GM12878 (cell line): ENCODE measurements at regions not wholly inside any gene's neighbourhood (a gene's known extent, or its start where the extent isn't known, plus 50 kb on each side); places are given as distances from the start of the nearest gene placed in this dataset.

Source experiments
- ATAC-seq: fragments of 200-7000 bp; cut with Tn5 transposase; 3 replicates; pipeline ENCODE4 v1.9.1; 2020; ENCODE audit warnings: mild to moderate bottlenecking, moderate library complexity
- BruUV-seq: library from RNA; stranded (reverse); fragments of 400-500 nt; replicated peaks from 2 replicates; lab custom pipeline; 2021; lab: Mats Ljungman, UMichigan
- CTCF ChIA-PET: fragments of 300-600 bp; sonication (Branson Sonifier 250); formaldehyde crosslinking; extraction: SDS; loops from one replicate; lab custom pipeline; 2021; ENCODE audit warnings: inconsistent platforms; lab: Yijun Ruan, JAX
- POLR2A ChIA-PET: fragments of 350-600 bp; formaldehyde crosslinking; extraction: SDS; loops from one replicate; lab custom pipeline; 2021; ENCODE audit warnings: inconsistent platforms; lab: Charles Lee
- RAD21 ChIA-PET: fragments of 300-600 bp; sonication (Branson Sonifier 250); formaldehyde crosslinking; loops from one replicate; lab custom pipeline; 2023; ENCODE audit warnings: antibody characterized with exemption; ENCODE audit not compliant: unreplicated experiment; lab: Charles Lee
- SMC1A ChIA-PET: fragments of 300-600 bp; sonication (Branson Sonifier 250); formaldehyde crosslinking; loops from one replicate; lab custom pipeline; 2023; ENCODE audit not compliant: unreplicated experiment, uncharacterized antibody; lab: Charles Lee
- DNase-seq: peaks from one replicate; pipeline ENCODE4 v3.0.0-alpha.2; 2011; ENCODE audit warnings: low read depth, low spot score
- FAIRE-seq: peaks from 3 replicates; lab custom pipeline; 2011; peaks lifted over from hg19 to GRCh38; lab: Jason Lieb, UNC
- H2AFZ ChIP-seq: 2 replicates; pipeline ENCODE4 v1.6.0; 2011; ENCODE audit warnings: low read depth, low read length, control low read depth; ENCODE audit not compliant: control insufficient read depth
- H3K27ac ChIP-seq: 2 replicates; pipeline ENCODE4 v1.5.1; 2011; ENCODE audit warnings: control low read depth; ENCODE audit not compliant: control insufficient read depth, insufficient read depth
- H3K27me3 ChIP-seq, 2 experiments: replicated peaks in 1 of 2; 2 replicates each; pipeline versions ENCODE4 v1.6.0 to v1.6.1; 2011; ENCODE audit warnings: low read length in 1 of 2; ENCODE audit not compliant: control insufficient read depth in 2 of 2, insufficient read depth in 2 of 2
- H3K36me3 ChIP-seq, 2 experiments: 2 replicates each; pipeline ENCODE4 v1.5.1; 2011; ENCODE audit warnings: low read length in 1 of 2; ENCODE audit not compliant: control insufficient read depth in 2 of 2, insufficient read depth in 2 of 2
- H3K4me1 ChIP-seq: 2 replicates; pipeline ENCODE4 v1.6.1; 2011; ENCODE audit warnings: mild to moderate bottlenecking, low read length, moderate library complexity, mixed read lengths; ENCODE audit not compliant: control insufficient read depth, insufficient read depth
- H3K4me2 ChIP-seq: 2 replicates; pipeline ENCODE4 v1.6.0; 2011; ENCODE audit warnings: control low read depth; ENCODE audit not compliant: control insufficient read depth, insufficient read depth
- H3K4me3 ChIP-seq: fragments of 200-600 bp; sonication (generic); 2 replicates; pipeline ENCODE4 v1.5.1; 2016
- H3K79me2 ChIP-seq: 2 replicates; pipeline ENCODE4 v1.6.0; 2011; ENCODE audit warnings: low read length; ENCODE audit not compliant: control insufficient read depth, insufficient read depth
- H3K9ac ChIP-seq: 2 replicates; pipeline ENCODE4 v1.8.0; 2011; ENCODE audit warnings: low read length, control low read depth, mixed read lengths; ENCODE audit not compliant: control insufficient read depth, insufficient read depth
- H3K9me3 ChIP-seq: replicated peaks from 3 replicates; pipeline ENCODE4 v1.5.1; 2011; ENCODE audit warnings: mild to moderate bottlenecking, low read length; ENCODE audit not compliant: control insufficient read depth, insufficient read depth
- H4K20me1 ChIP-seq: 2 replicates; pipeline ENCODE4 v1.6.0; 2011; ENCODE audit not compliant: control insufficient read depth, insufficient read depth
- ATF7 ChIP-seq: fragments of 450-650 bp; IDR thresholded peaks from 2 replicates; pipeline ENCODE4 v1.6.1; 2016; ENCODE audit warnings: low read depth, mild to moderate bottlenecking
- BCL3 ChIP-seq: IDR thresholded peaks from 2 replicates; pipeline ENCODE4 v1.6.1; 2011; ENCODE audit warnings: borderline replicate concordance, low read depth, mild to moderate bottlenecking, moderate library complexity, low read length; ENCODE audit not compliant: insufficient read depth, poor library complexity, severe bottlenecking
- EED ChIP-seq: sonication (generic); IDR thresholded peaks from 2 replicates; pipeline ENCODE4 v1.6.1; 2016; ENCODE audit warnings: antibody characterized with exemption, low read depth
- EZH2 ChIP-seq: IDR thresholded peaks from 2 replicates; pipeline ENCODE4 v1.6.1; 2012; ENCODE audit warnings: low read depth, mild to moderate bottlenecking, control low read depth, inconsistent platforms, low read length, borderline replicate concordance; ENCODE audit not compliant: control insufficient read depth
- FOS ChIP-seq: IDR thresholded peaks from 3 replicates; pipeline ENCODE4 v1.6.1; 2011; ENCODE audit warnings: borderline replicate concordance; ENCODE audit not compliant: insufficient read length; ENCODE audit errors: extremely low read depth
- HDAC2 ChIP-seq: fragments of 200-600 bp; sonication (generic); IDR thresholded peaks from 2 replicates; pipeline ENCODE4 v1.6.1; 2017
- NRF1 ChIP-seq: conservative IDR thresholded peaks from 2 replicates; pipeline ENCODE4 v1.6.1; 2011; ENCODE audit warnings: mild to moderate bottlenecking, low read depth, low read length, improper control_type of control experiment
- POLR2AphosphoS5 ChIP-seq: IDR thresholded peaks from 2 replicates; pipeline ENCODE4 v1.6.1; 2011; ENCODE audit warnings: mild to moderate bottlenecking, low read length, inconsistent platforms
- RAD21 ChIP-seq: IDR thresholded peaks from 2 replicates; pipeline ENCODE4 v1.6.1; 2011; ENCODE audit warnings: mild to moderate bottlenecking, low read depth, low read length, moderate library complexity; ENCODE audit not compliant: insufficient read depth
- SMAD1 ChIP-seq: fragments of 450-650 bp; IDR thresholded peaks from 2 replicates; pipeline ENCODE4 v1.6.1; 2018; ENCODE audit warnings: mild to moderate bottlenecking, low read depth; ENCODE audit not compliant: partially characterized antibody
- STAT3 ChIP-seq: IDR thresholded peaks from 2 replicates; pipeline ENCODE4 v1.6.1; 2011; ENCODE audit warnings: low read depth, low read length, improper control_type of control experiment
- SUZ12 ChIP-seq: fragments of 200-600 bp; sonication (generic); IDR thresholded peaks from one replicate; pipeline ENCODE4 v1.6.1; 2018; ENCODE audit warnings: antibody characterized with exemption, mild to moderate bottlenecking; ENCODE audit not compliant: unreplicated experiment
- ZBED1 ChIP-seq: IDR thresholded peaks from 2 replicates; pipeline ENCODE4 v1.6.1; 2016; ENCODE audit warnings: borderline replicate concordance
- ZNF24 ChIP-seq: fragments of 450-650 bp; IDR thresholded peaks from 2 replicates; pipeline ENCODE4 v1.6.1; 2017; ENCODE audit warnings: antibody characterized with exemption, mild to moderate bottlenecking
- ZNF622 ChIP-seq: fragments of 450-650 bp; IDR thresholded peaks from 2 replicates; pipeline ENCODE4 v1.6.1; 2017; ENCODE audit warnings: mild to moderate bottlenecking, inconsistent platforms
- WGBS: methylation state at CpG from one replicate; pipeline ENCODE4 v1.1.6; 2016; ENCODE audit warnings: low lambda C conversion rate; ENCODE audit not compliant: insufficient replicate concordance, insufficient coverage; ENCODE audit errors: missing lambda C conversion rate; 5-methylcytosine and 5-hydroxymethylcytosine counted together
- in situ Hi-C: fragments of 300-500 bp; cut with MboI; formaldehyde crosslinking; loops from 9 replicates; pipeline ENCODE4 v1.14.3; 2018; ENCODE audit warnings: mixed read lengths
- intact Hi-C: fragments of 100-400 bp; cut with micrococcal nuclease; formaldehyde crosslinking; loops from one replicate; pipeline ENCODE4 v1.14.2; 2022; ENCODE audit not compliant: unreplicated experiment

GRCh38 chr6:139509167-139509566, 134.7 kb upstream of the CITED2 start:
- no peak for TF ChIP-seq ZBED1
- no peak for TF ChIP-seq HDAC2
- no peak for TF ChIP-seq EED
- no peak for TF ChIP-seq RAD21
- no peak for TF ChIP-seq SMAD1
- no peak for TF ChIP-seq ATF7
- no peak for TF ChIP-seq STAT3
- TF ChIP-seq BCL3: no peak
- no peak for TF ChIP-seq ZNF24
- TF ChIP-seq FOS: no peak
- no peak for TF ChIP-seq NRF1
- no peak for TF ChIP-seq EZH2
- TF ChIP-seq POLR2AphosphoS5: no peak
- no peak for TF ChIP-seq SUZ12
- no peak for TF ChIP-seq ZNF622
- Histone ChIP-seq H3K9ac (no peak overlapping the region), H2AFZ (no peak overlapping the region), H3K79me2 (no peaks in the 10 kb centered on the region), H4K20me1 (no peaks in the 10 kb centered on the region), H3K36me3 (no peaks in the 10 kb centered on the region), H3K4me2 (no peak overlapping the region), H3K9me3 (no peaks in the 10 kb centered on the region), H3K27me3 (no peaks in the 10 kb centered on the region), H3K27ac (no peak overlapping the region), H3K4me3 (no peak overlapping the region), H3K4me1 (no peaks in the 10 kb centered on the region)
- POLR2A ChIA-PET: no interaction called here
- intact Hi-C loops (no loop called here), in situ Hi-C loops (no loop called here)
- RAD21 ChIA-PET: interaction anchor here (1.3 kb wide), 1 partner anchor 139 kb away, joined by 4 read pairs; no protein-coding TSS in a partner anchor
- SMC1A ChIA-PET: interaction anchor here (1.1 kb wide), 1 partner anchor 290 kb away, joined by 3 read pairs; no protein-coding TSS in a partner anchor
- ATAC-seq: no peak
- DNase-seq: no peak
- WGBS: 56% methylated on average over 4 of the region's 4 CpGs
- FAIRE-seq: no peak
- BruUV-seq: no TSS peak
- CTCF ChIA-PET: interaction anchor here (1.1 kb wide), 1 partner anchor 24 kb away, joined by 3 read pairs; no protein-coding TSS in a partner anchor
